GM20000 (cell line): ENCODE measurements at regions not wholly inside any gene's neighbourhood (a gene's known extent, or its start where the extent isn't known, plus 50 kb on each side); places are given as distances from the start of the nearest gene placed in this dataset.

Experiments used
- DNase-seq: peaks from one replicate; pipeline ENCODE4 v3.0.0; 2012; ENCODE audit warnings: low spot score
- CTCF ChIP-seq: IDR thresholded peaks from 2 replicates; pipeline ENCODE4 v1.5.1; 2012; ENCODE audit warnings: mild to moderate bottlenecking, control low read depth; ENCODE audit errors: extremely low read depth, missing control alignments

- no peak for TF ChIP-seq CTCF
- DNase-seq: no peak
Observed at GRCh38 chr11:104301776-104302175, 137.8 kb upstream of the PDGFD start.

GRCh38 chr11:104291646-104292045, 127.7 kb upstream of the PDGFD start:
- no peak for DNase-seq
- TF ChIP-seq CTCF: no peak

GRCh38 chr11:104286129-104286528, 122.2 kb upstream of the PDGFD start:
- TF ChIP-seq CTCF: no peak
- no peak for DNase-seq

- no peak for DNase-seq
- no peak for TF ChIP-seq CTCF
Observed at GRCh38 chr11:104279587-104279986, 115.6 kb upstream of the PDGFD start.

GRCh38 chr11:104275992-104276391, 112.0 kb upstream of the PDGFD start:
- DNase-seq: no peak
- TF ChIP-seq CTCF: no peak

- DNase-seq: no peak
- TF ChIP-seq CTCF: no peak
Observed at GRCh38 chr11:104260456-104260855, 96.5 kb upstream of the PDGFD start.

- no peak for DNase-seq
- TF ChIP-seq CTCF: no peak
Observed at GRCh38 chr11:104259121-104259610, 95.2 kb upstream of the PDGFD start.
